ENCODE measurements at regions not wholly inside any gene's neighbourhood (a gene's known extent, or its start where the extent isn't known, plus 50 kb on each side); places are given as distances from the start of the nearest gene placed in this dataset.

GRCh38 chr2:106618614-106619013 is 131.4 kb downstream of the CD8B2 start:
- no peak for FAIRE-seq

GRCh38 chr2:106623456-106623855 is 136.3 kb downstream of the CD8B2 start:
- H3K27me3 ChIP-seq (ENCODE audit: control insufficient read depth, insufficient read depth, low read length), result no peaks in the 10 kb centered on the region
- no peak overlapping the region for H3K9ac ChIP-seq (ENCODE audit: low read length in 3 of 3)
- peaks cover 0 to 9% (median 0%) of the 10 kb centered on the region in 3 donors for H3K9me3 ChIP-seq (ENCODE audit: control insufficient read depth in 2 of 3, insufficient read depth in 1 of 3, low read length in 3 of 3)
- no peak overlapping the region for H3K27ac ChIP-seq (ENCODE audit: low read depth in 2 of 2, low read length in 2 of 2)
- FAIRE-seq (no peak), DNase-seq (no peak)
- H3K4me3 ChIP-seq (ENCODE audit: low read length in 3 of 3), result no peak overlapping the region
- H3K4me1 ChIP-seq (ENCODE audit: control insufficient read depth in 2 of 3, insufficient read depth in 2 of 3, low read depth in 1 of 3, low read length in 3 of 3), result no peaks in the 10 kb centered on the region
- intact Hi-C loops (cut with DNase I), result no loop called here
- no peaks in the 10 kb centered on the region for H3K36me3 ChIP-seq (ENCODE audit: control insufficient read depth in 2 of 3, insufficient read depth in 3 of 3, low read length in 3 of 3)
- no peak for TF ChIP-seq CTCF (IDR thresholded peaks at IDR 0.05; ENCODE audit: borderline replicate concordance, extremely low read depth, insufficient read depth)

More at GRCh38 chr2:106618614-106619013, 131.4 kb downstream of the CD8B2 start:
- no peak overlapping the region for H3K4me3 ChIP-seq (ENCODE audit: low read length in 3 of 3)
- intact Hi-C loops (cut with DNase I), result no loop called here
- H3K36me3 ChIP-seq (ENCODE audit: control insufficient read depth in 2 of 3, insufficient read depth in 3 of 3, low read length in 3 of 3), result no peaks in the 10 kb centered on the region
- H3K4me1 ChIP-seq (ENCODE audit: control insufficient read depth in 2 of 3, insufficient read depth in 2 of 3, low read depth in 1 of 3, low read length in 3 of 3), result peaks cover 0 to 12% (median 5%) of the 10 kb centered on the region in 3 donors
- no peak overlapping the region for H3K9ac ChIP-seq (ENCODE audit: low read length in 3 of 3)
- no peak overlapping the region for H3K27ac ChIP-seq (ENCODE audit: low read depth in 2 of 2, low read length in 2 of 2)
- no peak for DNase-seq
- H3K27me3 ChIP-seq (ENCODE audit: control insufficient read depth, insufficient read depth, low read length), result no peaks in the 10 kb centered on the region
- TF ChIP-seq CTCF (IDR thresholded peaks at IDR 0.05; ENCODE audit: borderline replicate concordance, extremely low read depth, insufficient read depth), result no peak
- H3K9me3 ChIP-seq (ENCODE audit: control insufficient read depth in 2 of 3, insufficient read depth in 1 of 3, low read length in 3 of 3), result no peaks in the 10 kb centered on the region

GRCh38 chr2:106624787-106625380 is 137.7 kb downstream of the CD8B2 start:
- TF ChIP-seq CTCF (IDR thresholded peaks at IDR 0.05; ENCODE audit: borderline replicate concordance, extremely low read depth, insufficient read depth), result no peak
- intact Hi-C loops (cut with DNase I), result no loop called here
- no peak for FAIRE-seq

DNA sequence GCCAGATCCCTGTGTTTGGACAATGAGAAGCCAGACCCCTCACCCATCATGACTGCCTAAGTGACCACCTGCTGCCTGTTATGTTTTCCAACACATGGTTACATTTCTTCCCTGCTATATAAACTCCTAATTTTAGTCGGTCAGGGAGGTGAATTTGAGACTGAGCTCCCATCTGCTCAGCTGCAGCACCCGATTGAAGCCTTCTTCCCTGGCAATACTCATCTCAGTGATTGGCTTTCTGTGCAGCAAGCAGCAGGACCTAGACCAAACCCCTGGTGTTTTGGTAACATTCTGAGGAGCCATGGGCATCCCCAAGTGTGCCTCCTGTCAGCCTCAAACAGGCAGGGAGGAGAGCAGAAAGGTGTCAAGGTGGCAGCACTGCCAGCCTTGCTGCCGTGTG is 141.2 kb downstream of the CD8B2 start:
- H3K4me1 ChIP-seq (ENCODE audit: control insufficient read depth in 2 of 3, insufficient read depth in 2 of 3, low read depth in 1 of 3, low read length in 3 of 3), result no peaks in the 10 kb centered on the region
- no peak overlapping the region for H3K27ac ChIP-seq (ENCODE audit: low read depth in 2 of 2, low read length in 2 of 2)
- no peak overlapping the region for H3K4me3 ChIP-seq (ENCODE audit: low read length in 3 of 3)
- H3K9me3 ChIP-seq (ENCODE audit: control insufficient read depth in 2 of 3, insufficient read depth in 1 of 3, low read length in 3 of 3), result peaks cover 0 to 17% (median 0%) of the 10 kb centered on the region in 3 donors
- H3K27me3 ChIP-seq (ENCODE audit: control insufficient read depth, insufficient read depth, low read length), result no peaks in the 10 kb centered on the region
- no peak for TF ChIP-seq CTCF (IDR thresholded peaks at IDR 0.05; ENCODE audit: borderline replicate concordance, extremely low read depth, insufficient read depth)
- no peaks in the 10 kb centered on the region for H3K36me3 ChIP-seq (ENCODE audit: control insufficient read depth in 2 of 3, insufficient read depth in 3 of 3, low read length in 3 of 3)
- no peak for FAIRE-seq
- H3K9ac ChIP-seq (ENCODE audit: low read length in 3 of 3), result no peak overlapping the region
- DNase-seq, result no peak
- intact Hi-C loops (cut with DNase I), result no loop called here

More at GRCh38 chr2:106624787-106625380, 137.7 kb downstream of the CD8B2 start:
- H3K36me3 ChIP-seq (ENCODE audit: control insufficient read depth in 2 of 3, insufficient read depth in 3 of 3, low read length in 3 of 3), result no peaks in the 10 kb centered on the region
- no peaks in the 10 kb centered on the region for H3K27me3 ChIP-seq (ENCODE audit: control insufficient read depth, insufficient read depth, low read length)
- no peaks in the 10 kb centered on the region for H3K4me1 ChIP-seq (ENCODE audit: control insufficient read depth in 2 of 3, insufficient read depth in 2 of 3, low read depth in 1 of 3, low read length in 3 of 3)
- no peak for DNase-seq
- H3K9ac ChIP-seq (ENCODE audit: low read length in 3 of 3), result no peak overlapping the region
- H3K4me3 ChIP-seq (ENCODE audit: low read length in 3 of 3), result no peak overlapping the region
- no peak overlapping the region for H3K27ac ChIP-seq (ENCODE audit: low read depth in 2 of 2, low read length in 2 of 2)
- peaks cover 0 to 12% (median 0%) of the 10 kb centered on the region in 3 donors for H3K9me3 ChIP-seq (ENCODE audit: control insufficient read depth in 2 of 3, insufficient read depth in 1 of 3, low read length in 3 of 3)
